SK-N-SH treated with all-trans-retinoic acid at 6 μM for 48 hours (cell line): ENCODE measurements at regions not wholly inside any gene's neighbourhood (a gene's known extent, or its start where the extent isn't known, plus 50 kb on each side); places are given as distances from the start of the nearest gene placed in this dataset.

Experiments used
- ATAC-seq: fragments of 200-7000 bp; cut with Tn5 transposase; 3 replicates; pipeline ENCODE4 v1.9.1; 2020; ENCODE audit warnings: mild to moderate bottlenecking, moderate library complexity
- ARNTL ChIP-seq: fragments of 450-650 bp; formaldehyde crosslinking; IDR thresholded peaks from 2 replicates; pipeline ENCODE4 v1.5.0; 2020; ENCODE audit warnings: low read depth, mild to moderate bottlenecking, moderate library complexity, borderline replicate concordance
- BACH2 ChIP-seq: fragments of 250-450 bp; sonication (Bioruptor Pico); IDR thresholded peaks from 2 replicates; pipeline ENCODE4 v1.9.0; 2021; ENCODE audit warnings: mild to moderate bottlenecking, borderline replicate concordance
- CREB5 ChIP-seq: fragments of 250-450 bp; sonication (Bioruptor Pico); IDR thresholded peaks from 2 replicates; pipeline ENCODE4 v1.5.1; 2020; ENCODE audit warnings: low read depth, mild to moderate bottlenecking, moderate library complexity
- CSDC2 ChIP-seq: fragments of 250-450 bp; sonication (Bioruptor Pico); IDR thresholded peaks from 2 replicates; pipeline ENCODE4 v1.5.0; 2020; ENCODE audit warnings: mild to moderate bottlenecking, moderate library complexity
- CSRNP3 ChIP-seq: fragments of 250-450 bp; sonication (Bioruptor Pico); IDR thresholded peaks from 2 replicates; pipeline ENCODE4 v1.5.1; 2021; ENCODE audit warnings: mild to moderate bottlenecking, moderate library complexity
- ESRRG ChIP-seq: fragments of 250-450 bp; sonication (Bioruptor Pico); IDR thresholded peaks from 2 replicates; pipeline ENCODE4 v1.6.1; 2021; ENCODE audit warnings: mild to moderate bottlenecking
- GLIS3 ChIP-seq: fragments of 250-450 bp; sonication (Bioruptor Pico); IDR thresholded peaks from 2 replicates; pipeline ENCODE4 v1.5.0; 2020; ENCODE audit warnings: mild to moderate bottlenecking, moderate library complexity
- ISL1 ChIP-seq: fragments of 250-450 bp; sonication (Bioruptor Pico); IDR thresholded peaks from 2 replicates; pipeline ENCODE4 v2.1.2; 2022; ENCODE audit warnings: mild to moderate bottlenecking, moderate library complexity
- OSR1 ChIP-seq: fragments of 250-450 bp; sonication (Bioruptor Pico); IDR thresholded peaks from 2 replicates; pipeline ENCODE4 v1.8.0; 2022; ENCODE audit warnings: moderate library complexity, mild to moderate bottlenecking, inconsistent platforms
- PATZ1 ChIP-seq: fragments of 250-450 bp; sonication (Bioruptor Pico); IDR thresholded peaks from 2 replicates; pipeline ENCODE4 v1.8.0; 2020; ENCODE audit warnings: mild to moderate bottlenecking, moderate library complexity, borderline replicate concordance
- POU6F1 ChIP-seq: fragments of 250-450 bp; sonication (Bioruptor Pico); IDR thresholded peaks from 2 replicates; pipeline ENCODE4 v1.8.0; 2021; ENCODE audit warnings: low read depth, mild to moderate bottlenecking, moderate library complexity, borderline replicate concordance
- PPARA ChIP-seq: fragments of 250-450 bp; sonication (Bioruptor Pico); IDR thresholded peaks from 2 replicates; pipeline ENCODE4 v1.5.0; 2020; ENCODE audit warnings: mild to moderate bottlenecking, borderline replicate concordance
- RARB ChIP-seq: fragments of 250-450 bp; sonication (Bioruptor Pico); IDR thresholded peaks from 2 replicates; pipeline ENCODE4 v1.8.0; 2021; ENCODE audit warnings: mild to moderate bottlenecking, moderate library complexity
- SNAI2 ChIP-seq: fragments of 250-450 bp; sonication (Bioruptor Pico); IDR thresholded peaks from 2 replicates; pipeline ENCODE4 v1.5.0; 2020; ENCODE audit warnings: mild to moderate bottlenecking, moderate library complexity
- TCF4 ChIP-seq: fragments of 250-450 bp; sonication (Bioruptor Pico); IDR thresholded peaks from 2 replicates; pipeline ENCODE4 v1.8.0; 2021; ENCODE audit warnings: mild to moderate bottlenecking, moderate library complexity, borderline replicate concordance
- TOX ChIP-seq: fragments of 250-450 bp; sonication (Bioruptor Pico); IDR thresholded peaks from 2 replicates; pipeline ENCODE4 v1.8.0; 2021; ENCODE audit warnings: mild to moderate bottlenecking, moderate library complexity, borderline replicate concordance
- TSHZ2 ChIP-seq: fragments of 250-450 bp; sonication (Bioruptor Pico); IDR thresholded peaks from 2 replicates; pipeline ENCODE4 v1.5.0; 2020; ENCODE audit warnings: mild to moderate bottlenecking, moderate library complexity
- ZFP3 ChIP-seq: fragments of 250-450 bp; sonication (Bioruptor Pico); IDR thresholded peaks from 2 replicates; pipeline ENCODE4 v1.5.0; 2020; ENCODE audit warnings: mild to moderate bottlenecking, moderate library complexity
- ZFP30 ChIP-seq: fragments of 450-650 bp; formaldehyde crosslinking; IDR thresholded peaks from 2 replicates; pipeline ENCODE4 v1.5.0; 2022; ENCODE audit warnings: mild to moderate bottlenecking, moderate library complexity
- ZNF565 ChIP-seq: fragments of 450-650 bp; formaldehyde crosslinking; conservative IDR thresholded peaks from 2 replicates; pipeline ENCODE4 v1.5.0; 2020; ENCODE audit warnings: low read depth, mild to moderate bottlenecking, moderate library complexity
- ZNF70 ChIP-seq: fragments of 450-650 bp; formaldehyde crosslinking; IDR thresholded peaks from 2 replicates; pipeline ENCODE4 v1.5.0; 2020; ENCODE audit warnings: mild to moderate bottlenecking, moderate library complexity
- ZNF8 ChIP-seq: fragments of 450-650 bp; formaldehyde crosslinking; IDR thresholded peaks from 2 replicates; pipeline ENCODE4 v1.5.0; 2020; ENCODE audit warnings: mild to moderate bottlenecking, moderate library complexity

GRCh38 chr10:113240736-113241135 is 290.7 kb downstream of the TCF7L2 start:
- no peak for TF ChIP-seq PPARA (CRISPR knock-in tag)
- no peak for TF ChIP-seq POU6F1 (CRISPR knock-in tag)
- no peak for TF ChIP-seq ZNF565 (CRISPR knock-in tag)
- no peak for TF ChIP-seq ZNF70 (CRISPR knock-in tag)
- TF ChIP-seq ARNTL (CRISPR knock-in tag): no peak
- no peak for TF ChIP-seq BACH2 (CRISPR knock-in tag)
- TF ChIP-seq SNAI2: no peak
- no peak for TF ChIP-seq TOX (CRISPR knock-in tag)
- no peak for TF ChIP-seq CSRNP3 (CRISPR knock-in tag)
- TF ChIP-seq ESRRG (CRISPR knock-in tag): no peak
- no peak for TF ChIP-seq PATZ1 (CRISPR knock-in tag)
- TF ChIP-seq RARB (CRISPR knock-in tag): no peak
- TF ChIP-seq ZFP3: no peak
- no peak for TF ChIP-seq OSR1
- TF ChIP-seq TSHZ2 (CRISPR knock-in tag): no peak
- no peak for TF ChIP-seq ZNF8 (CRISPR knock-in tag)
- no peak for TF ChIP-seq TCF4 (CRISPR knock-in tag)
- no peak for TF ChIP-seq CREB5 (CRISPR knock-in tag)

GRCh38 chr10:113241599-113242360 is 291.7 kb downstream of the TCF7L2 start:
- no peak for ATAC-seq
- no peak for TF ChIP-seq ZFP30 (CRISPR knock-in tag)
- TF ChIP-seq ZNF8 (CRISPR knock-in tag): no peak
- no peak for TF ChIP-seq GLIS3 (CRISPR knock-in tag)
- no peak for TF ChIP-seq ZFP3
- no peak for TF ChIP-seq CSDC2
- no peak for TF ChIP-seq CSRNP3 (CRISPR knock-in tag)
- no peak for TF ChIP-seq ISL1
- TF ChIP-seq OSR1: no peak
- no peak for TF ChIP-seq TCF4 (CRISPR knock-in tag)
- TF ChIP-seq RARB (CRISPR knock-in tag): no peak
- TF ChIP-seq PATZ1 (CRISPR knock-in tag): no peak
- no peak for TF ChIP-seq PPARA (CRISPR knock-in tag)
- no peak for TF ChIP-seq SNAI2
- TF ChIP-seq POU6F1 (CRISPR knock-in tag): no peak
- TF ChIP-seq TOX (CRISPR knock-in tag): no peak

More at GRCh38 chr10:113240736-113241135, 290.7 kb downstream of the TCF7L2 start:
- no peak for ATAC-seq
